H1 (cell line): ENCODE measurements at regions not wholly inside any gene's neighbourhood (a gene's known extent, or its start where the extent isn't known, plus 50 kb on each side); places are given as distances from the start of the nearest gene placed in this dataset.

Experiments
- CTCF ChIA-PET: fragments of 300-600 bp; sonication (Branson Sonifier 250); formaldehyde crosslinking; loops from one replicate; lab custom pipeline; 2021; ENCODE audit not compliant: partially characterized antibody; lab: Charles Lee
- POLR2A ChIA-PET: fragments of 300-600 bp; sonication (Branson Sonifier 250); formaldehyde crosslinking; loops from one replicate; lab custom pipeline; 2021; ENCODE audit warnings: inconsistent platforms; ENCODE audit not compliant: partially characterized antibody; lab: Charles Lee
- DNase-seq, 2 experiments: peaks; one replicate each; pipeline versions ENCODE4 v3.0.0 to v3.0.0-alpha.2; 2010 to 2022; ENCODE audit warnings: low spot score in 2 of 2, low read depth in 1 of 2, mixed read lengths in 1 of 2
- FAIRE-seq: peaks from 2 replicates; lab custom pipeline; 2011; peaks lifted over from hg19 to GRCh38; lab: Jason Lieb, UNC
- H2AFZ ChIP-seq: 2 replicates; pipeline ENCODE4 v1.8.1; 2012; ENCODE audit warnings: low read length, inconsistent platforms
- H2AK5ac ChIP-seq: 2 replicates; pipeline ENCODE4 v1.6.1; 2013; ENCODE audit warnings: low read depth, low read length
- H2BK120ac ChIP-seq: replicated peaks from 2 replicates; pipeline ENCODE3; 2013; ENCODE audit warnings: low read depth, low read length, inconsistent platforms
- H2BK12ac ChIP-seq: 2 replicates; pipeline ENCODE4 v1.6.1; 2013; ENCODE audit warnings: low read depth, low read length
- H2BK15ac ChIP-seq: 2 replicates; pipeline ENCODE4 v1.6.1; 2013; ENCODE audit warnings: low read length
- H2BK20ac ChIP-seq: 2 replicates; pipeline ENCODE4 v1.6.1; 2013; ENCODE audit warnings: low read length
- H2BK5ac ChIP-seq: 2 replicates; pipeline ENCODE4 v1.6.1; 2013; ENCODE audit warnings: low read depth, low read length
- H3K14ac ChIP-seq: 2 replicates; pipeline ENCODE4 v1.6.1; 2013; ENCODE audit warnings: inconsistent platforms; ENCODE audit not compliant: insufficient read length
- H3K18ac ChIP-seq: 2 replicates; pipeline ENCODE4 v1.6.1; 2013; ENCODE audit warnings: low read length; ENCODE audit errors: extremely low read depth
- H3K23ac ChIP-seq: 2 replicates; pipeline ENCODE4 v1.6.1; 2013; ENCODE audit warnings: inconsistent platforms; ENCODE audit not compliant: insufficient read length
- H3K23me2 ChIP-seq: 2 replicates; pipeline ENCODE4 v1.6.1; 2013; ENCODE audit warnings: low read depth, low read length
- H3K27ac ChIP-seq: 2 replicates; pipeline ENCODE4 v1.6.1; 2011; ENCODE audit warnings: low read depth, low read length, inconsistent platforms
- H3K27me3 ChIP-seq, 4 experiments: replicated peaks in 1 of 4; 1 replicate in 1 of 4; 2 replicates in 3 of 4; pipeline versions ENCODE4 v1.6.1 to v1.8.1; 2011 to 2013; ENCODE audit warnings: low read length in 3 of 4, mild to moderate bottlenecking in 3 of 4, inconsistent platforms in 2 of 4, mixed read lengths in 2 of 4, moderate library complexity in 1 of 4; ENCODE audit not compliant: control insufficient read depth in 3 of 4, insufficient read depth in 3 of 4; ENCODE audit errors: extremely low read depth in 1 of 4
- H3K36me3 ChIP-seq, 4 experiments: 2 replicates each; pipeline versions ENCODE4 v1.6.1 to v1.8.1; 2011 to 2013; ENCODE audit warnings: mild to moderate bottlenecking in 4 of 4, low read length in 3 of 4, moderate library complexity in 2 of 4, control low read depth in 1 of 4, inconsistent platforms in 1 of 4; ENCODE audit not compliant: insufficient read depth in 4 of 4, control insufficient read depth in 2 of 4
- H3K4ac ChIP-seq: replicated peaks from 2 replicates; pipeline ENCODE3; 2013; ENCODE audit warnings: low read length, low read depth, mixed read lengths, inconsistent platforms; ENCODE audit not compliant: insufficient read length
- H3K4me1 ChIP-seq, 4 experiments: replicated peaks in 1 of 4; 1 replicate in 1 of 4; 2 replicates in 3 of 4; pipeline versions ENCODE4 v1.6.1 to v1.8.1; 2011 to 2013; ENCODE audit warnings: low read length in 3 of 4, inconsistent platforms in 2 of 4, mixed read lengths in 1 of 4; ENCODE audit not compliant: insufficient read depth in 4 of 4, control insufficient read depth in 3 of 4
- H3K4me2 ChIP-seq, 2 experiments: 2 replicates each; pipeline versions ENCODE4 v1.6.1 to v1.8.1; 2011 to 2013; ENCODE audit warnings: low read depth in 2 of 2, low read length in 2 of 2, control low read depth in 1 of 2, inconsistent platforms in 1 of 2, mild to moderate bottlenecking in 1 of 2; ENCODE audit not compliant: insufficient read depth in 1 of 2
- H3K4me3 ChIP-seq, 4 experiments: fragments of 200-600, 300-600 bp in 1 of 4; sonication (generic), shearing (Covaris generic), sonication (Bioruptor Twin) in 1 of 4; 2 replicates each; pipeline versions ENCODE4 v1.5.1 to v1.8.1; 2011 to 2016; ENCODE audit warnings: low read length in 4 of 4, low read depth in 3 of 4, control low read depth in 2 of 4, inconsistent platforms in 2 of 4, mild to moderate bottlenecking in 2 of 4, mixed read lengths in 1 of 4, moderate library complexity in 1 of 4; ENCODE audit not compliant: insufficient read depth in 2 of 4; ENCODE audit errors: extremely low read depth in 1 of 4
- H3K56ac ChIP-seq: replicated peaks from 2 replicates; pipeline ENCODE3; 2013; ENCODE audit warnings: low read depth, mild to moderate bottlenecking, mixed read lengths, low read length, inconsistent platforms; ENCODE audit not compliant: insufficient read length
- H3K79me1 ChIP-seq: 2 replicates; pipeline ENCODE4 v1.6.1; 2013; ENCODE audit warnings: low read depth, low read length, control low read depth
- H3K79me2 ChIP-seq, 2 experiments: 2 replicates each; pipeline versions ENCODE4 v1.6.1 to v1.8.1; 2012 to 2013; ENCODE audit warnings: low read length in 2 of 2, mild to moderate bottlenecking in 2 of 2, inconsistent platforms in 1 of 2; ENCODE audit not compliant: insufficient read depth in 2 of 2, control insufficient read depth in 1 of 2
- H3K9ac ChIP-seq, 4 experiments: replicated peaks in 1 of 4; 1 replicate in 1 of 4; 2 replicates in 3 of 4; pipeline versions ENCODE4 v1.6.1 to v1.8.1; 2011 to 2013; ENCODE audit warnings: low read depth in 3 of 4, low read length in 3 of 4, control low read depth in 2 of 4, mild to moderate bottlenecking in 2 of 4, moderate library complexity in 2 of 4, inconsistent platforms in 1 of 4; ENCODE audit errors: extremely low read depth in 1 of 4
- H3K9me3 ChIP-seq, 2 experiments: 2 replicates each; pipeline versions ENCODE4 v1.6.1 to v1.8.1; 2012 to 2013; ENCODE audit warnings: mild to moderate bottlenecking in 2 of 2, moderate library complexity in 2 of 2, control low read depth in 1 of 2, inconsistent platforms in 1 of 2, low read depth in 1 of 2, low read length in 1 of 2, mixed read lengths in 1 of 2; ENCODE audit not compliant: insufficient read depth in 2 of 2
- H4K20me1 ChIP-seq, 2 experiments: replicated peaks in 1 of 2; 2 replicates each; pipeline versions ENCODE3 to v1.8.1; 2011 to 2013; ENCODE audit warnings: inconsistent platforms in 2 of 2, low read length in 2 of 2, mild to moderate bottlenecking in 1 of 2; ENCODE audit not compliant: insufficient read depth in 2 of 2, control insufficient read depth in 1 of 2
- H4K5ac ChIP-seq: 2 replicates; pipeline ENCODE4 v1.6.1; 2013; ENCODE audit warnings: low read length, low read depth, mixed read lengths, inconsistent platforms; ENCODE audit not compliant: insufficient read length
- H4K8ac ChIP-seq: 2 replicates; pipeline ENCODE4 v1.8.0; 2013; ENCODE audit warnings: mild to moderate bottlenecking, moderate library complexity, low read length, inconsistent platforms; ENCODE audit not compliant: insufficient read depth; ENCODE audit errors: extremely low read depth
- H4K91ac ChIP-seq: replicated peaks from 2 replicates; pipeline ENCODE3; 2013; ENCODE audit warnings: low read length, mixed read lengths, inconsistent platforms; ENCODE audit not compliant: insufficient read length
- CBX8 ChIP-seq: fragments of 300-800, 300-1000 bp; sonication (generic); IDR thresholded peaks from 2 replicates; pipeline ENCODE4 v1.7.1; 2016; ENCODE audit warnings: low read depth, low read length, borderline replicate concordance
- MAFK ChIP-seq: IDR thresholded peaks from 2 replicates; pipeline ENCODE4 v1.6.1; 2012; ENCODE audit warnings: low read depth, mild to moderate bottlenecking, improper control_type of control experiment, low read length
- WGBS, 2 experiments: shearing (Covaris generic) in 1 of 2; methylation state at CpG; one replicate each; pipeline versions ENCODE4 v1.1.6 to v1.1.7; 2013 to 2015; ENCODE audit warnings: low lambda C conversion rate in 2 of 2, mixed read lengths in 2 of 2, inconsistent platforms in 1 of 2, low coverage in 1 of 2, missing lambda C conversion rate in 1 of 2; ENCODE audit not compliant: insufficient replicate concordance in 2 of 2, insufficient coverage in 1 of 2, insufficient read length in 1 of 2; ENCODE audit errors: extremely low coverage in 1 of 2, missing lambda C conversion rate in 1 of 2; 5-methylcytosine and 5-hydroxymethylcytosine counted together

GRCh38 chr14:87623616-87624015 lies 369.4 kb downstream of the GALC start:
- Histone ChIP-seq H4K5ac (no peak overlapping the region), H3K27ac (no peak overlapping the region), H3K4me2 (no peak overlapping the region), H3K36me3 (no peaks in the 10 kb centered on the region), H2BK20ac (no peak overlapping the region), H2BK120ac (no peak overlapping the region), H3K9me3 (peaks cover 16 to 21% of the 10 kb centered on the region in 2 experiments), H3K4ac (no peak overlapping the region), H2BK5ac (no peak overlapping the region), H3K14ac (no peak overlapping the region), H4K91ac (no peak overlapping the region), H3K18ac (no peak overlapping the region), H2BK15ac (no peak overlapping the region), H2AFZ (no peak overlapping the region), H3K9ac (no peak overlapping the region), H3K27me3 (no peaks in the 10 kb centered on the region), H4K20me1 (no peaks in the 10 kb centered on the region), H3K79me1 (no peaks in the 10 kb centered on the region), H3K23ac (no peak overlapping the region), H3K4me1 (no peaks in the 10 kb centered on the region), H4K8ac (no peak overlapping the region), H2BK12ac (no peak overlapping the region), H3K4me3 (no peak overlapping the region), H3K56ac (no peak overlapping the region), H2AK5ac (no peak overlapping the region), H3K79me2 (no peaks in the 10 kb centered on the region), H3K23me2 (no peaks in the 10 kb centered on the region)
- CTCF ChIA-PET, result no interaction called here
- TF ChIP-seq MAFK (no peak), CBX8 (no peak)
- DNase-seq, result no peak
- FAIRE-seq, result no peak
- WGBS, 2 experiments, result 95% methylated on average over 1 of the region's 1 CpG; no CpG with 5 or more reads in 1 of the 2 experiments
- POLR2A ChIA-PET, result no interaction called here
